HG03280 (cell line): ENCODE measurements at regions not wholly inside any gene's neighbourhood (a gene's known extent, or its start where the extent isn't known, plus 50 kb on each side); places are given as distances from the start of the nearest gene placed in this dataset.
"Not testable (repeated sequence)": the region's sequence is repeated elsewhere in the genome, so short reads cannot be mapped to it uniquely, and the experiment has no call there.

Source experiments
- ATAC-seq: cut with Tn5 transposase; IDR thresholded peaks from one replicate; pipeline ENCODE4 v1.9.1; 2021; ENCODE audit warnings: mild to moderate bottlenecking, moderate library complexity; ENCODE audit not compliant: unreplicated experiment

GRCh38 chr11:110850846-110851245 is 138.6 kb upstream of the ARHGAP20 start:
- ATAC-seq = no peak

GRCh38 chr11:110843053-110843452 is 130.8 kb upstream of the ARHGAP20 start:
- ATAC-seq = not testable (repeated sequence)

GRCh38 chr11:110838808-110839207 is 126.6 kb upstream of the ARHGAP20 start:
- ATAC-seq = no peak

GRCh38 chr11:110837603-110838002 is 125.4 kb upstream of the ARHGAP20 start:
- ATAC-seq = no peak

- ATAC-seq = no peak
Observed at GRCh38 chr11:110835106-110835505, 122.9 kb upstream of the ARHGAP20 start.

GRCh38 chr11:110833033-110833484 is 120.8 kb upstream of the ARHGAP20 start:
- ATAC-seq = no peak

- ATAC-seq = no peak
Observed at GRCh38 chr11:110832539-110832938, 120.3 kb upstream of the ARHGAP20 start.

GRCh38 chr11:110832080-110832479 is 119.8 kb upstream of the ARHGAP20 start:
- no peak for ATAC-seq

- ATAC-seq = no peak
Observed at GRCh38 chr11:110830747-110831146, 118.5 kb upstream of the ARHGAP20 start.

- no peak for ATAC-seq
Observed at GRCh38 chr11:110830344-110830743, 118.1 kb upstream of the ARHGAP20 start.

- no peak for ATAC-seq
Observed at GRCh38 chr11:110829873-110830272, 117.6 kb upstream of the ARHGAP20 start.

GRCh38 chr11:110828086-110828485 is 115.8 kb upstream of the ARHGAP20 start:
- ATAC-seq = no peak

- no peak for ATAC-seq
Observed at GRCh38 chr11:110827276-110827675, 115.0 kb upstream of the ARHGAP20 start.

GRCh38 chr11:110824912-110825620 is 112.8 kb upstream of the ARHGAP20 start:
- ATAC-seq = no peak

- no peak for ATAC-seq
Observed at GRCh38 chr11:110818032-110818687, 105.9 kb upstream of the ARHGAP20 start.

GRCh38 chr11:110812086-110812733 is 100.0 kb upstream of the ARHGAP20 start:
- no peak for ATAC-seq

- ATAC-seq = no peak
Observed at GRCh38 chr11:110809417-110810199, 97.4 kb upstream of the ARHGAP20 start.

GRCh38 chr11:110808248-110808647 is 96.0 kb upstream of the ARHGAP20 start:
- no peak for ATAC-seq

- no peak for ATAC-seq
Observed at GRCh38 chr11:110807801-110808200, 95.6 kb upstream of the ARHGAP20 start.

- no peak for ATAC-seq
Observed at GRCh38 chr11:110805756-110806155, 93.5 kb upstream of the ARHGAP20 start.

GRCh38 chr11:110802162-110802561 is 89.9 kb upstream of the ARHGAP20 start:
- ATAC-seq = no peak
